Liver (tissue), 8 donors: ENCODE measurements at regions not wholly inside any gene's neighbourhood (a gene's known extent, or its start where the extent isn't known, plus 50 kb on each side); places are given as distances from the start of the nearest gene placed in this dataset.

ENCODE experiments used
- DNase-seq: peaks from one replicate; pipeline ENCODE4 v3.0.0-alpha.2; 2017; ENCODE audit warnings: low spot score
- H3K27ac ChIP-seq, 2 donors: one replicate each; pipeline ENCODE4 v1.7.0; 2013; ENCODE audit warnings: inconsistent platforms in 2 of 2, low read length in 2 of 2, control low read depth in 1 of 2, low read depth in 1 of 2, mild to moderate bottlenecking in 1 of 2
- H3K27me3 ChIP-seq, 4 donors: one replicate each; pipeline versions ENCODE4 v1.6.1 to v1.7.0; 2013; ENCODE audit warnings: low read length in 3 of 4, inconsistent platforms in 1 of 4, mild to moderate bottlenecking in 1 of 4, moderate library complexity in 1 of 4; ENCODE audit not compliant: control insufficient read depth in 4 of 4, insufficient read depth in 4 of 4
- H3K36me3 ChIP-seq, 4 donors: one replicate each; pipeline versions ENCODE4 v1.6.1 to v1.7.0; 2013; ENCODE audit warnings: low read length in 3 of 4, mild to moderate bottlenecking in 3 of 4, low read depth in 1 of 4, moderate library complexity in 1 of 4; ENCODE audit not compliant: control insufficient read depth in 4 of 4, insufficient read depth in 3 of 4
- H3K4me1 ChIP-seq, 4 donors: one replicate each; pipeline versions ENCODE4 v1.6.1 to v1.7.0; 2013; ENCODE audit warnings: low read length in 3 of 4, mild to moderate bottlenecking in 3 of 4, moderate library complexity in 1 of 4; ENCODE audit not compliant: control insufficient read depth in 4 of 4, insufficient read depth in 4 of 4
- H3K4me3 ChIP-seq, 3 donors: one replicate each; pipeline versions ENCODE4 v1.6.1 to v1.7.0; 2013; ENCODE audit warnings: low read length in 3 of 3, control low read depth in 1 of 3, low read depth in 1 of 3, mild to moderate bottlenecking in 1 of 3
- H3K9ac ChIP-seq, 2 donors: one replicate each; pipeline ENCODE4 v1.7.0; 2013; ENCODE audit warnings: low read length in 2 of 2, mild to moderate bottlenecking in 2 of 2, moderate library complexity in 2 of 2, control low read depth in 1 of 2, low read depth in 1 of 2
- H3K9me3 ChIP-seq, 4 donors: one replicate each; pipeline versions ENCODE4 v1.6.1 to v1.7.0; 2013; ENCODE audit warnings: low read length in 3 of 4; ENCODE audit not compliant: control insufficient read depth in 4 of 4
- ATF3 ChIP-seq: IDR thresholded peaks from 2 replicates; pipeline ENCODE4 v1.6.1; 2016; ENCODE audit warnings: antibody characterized with exemption
- CTCF ChIP-seq: fragments of 150-350 bp; IDR thresholded peaks from 2 replicates; pipeline ENCODE4 v1.5.1; 2017; ENCODE audit warnings: improper control_type of control experiment, low read depth, low read length; ENCODE audit not compliant: missing input control
- EGR1 ChIP-seq, 2 donors: IDR thresholded peaks; 2 replicates each; pipeline ENCODE4 v1.6.1; 2016 to 2018; ENCODE audit warnings: antibody characterized with exemption in 2 of 2, low read depth in 2 of 2
- FOXA1 ChIP-seq: IDR thresholded peaks from 2 replicates; pipeline ENCODE4 v1.6.1; 2016; ENCODE audit warnings: antibody characterized with exemption
- GABPA ChIP-seq, 2 donors: IDR thresholded peaks in 1 of 2; conservative IDR thresholded peaks in 1 of 2; 2 replicates each; pipeline ENCODE4 v1.6.1; 2016; ENCODE audit warnings: antibody characterized with exemption in 2 of 2, mild to moderate bottlenecking in 1 of 2, moderate library complexity in 1 of 2
- HNF4G ChIP-seq: IDR thresholded peaks from 2 replicates; pipeline ENCODE4 v1.6.1; 2016; ENCODE audit warnings: antibody characterized with exemption
- JUND ChIP-seq, 2 donors: IDR thresholded peaks; 2 replicates each; pipeline ENCODE4 v1.6.1; 2016; ENCODE audit warnings: antibody characterized with exemption in 2 of 2
- MAX ChIP-seq: IDR thresholded peaks from 2 replicates; pipeline ENCODE4 v1.6.1; 2016; ENCODE audit warnings: antibody characterized with exemption
- NR2F2 ChIP-seq: IDR thresholded peaks from 2 replicates; pipeline ENCODE4 v1.6.1; 2016; ENCODE audit warnings: antibody characterized with exemption
- RAD21 ChIP-seq, 2 donors: IDR thresholded peaks; 2 replicates each; pipeline ENCODE4 v1.6.1; 2016; ENCODE audit warnings: antibody characterized with exemption in 2 of 2, mild to moderate bottlenecking in 2 of 2
- SP1 ChIP-seq: IDR thresholded peaks from 2 replicates; pipeline ENCODE4 v1.6.1; 2018; ENCODE audit warnings: antibody characterized with exemption, mild to moderate bottlenecking
- YY1 ChIP-seq: IDR thresholded peaks from 2 replicates; pipeline ENCODE4 v1.6.1; 2016; ENCODE audit warnings: antibody characterized with exemption, mild to moderate bottlenecking
- WGBS: extraction: QIAGEN DNeasy Blood & Tissue Kit; methylation state at CpG from one replicate; pipeline ENCODE4 v1.1.7; 2013; 5-methylcytosine and 5-hydroxymethylcytosine counted together
- TF ChIP-seq, protein P1 (sequence below): IDR thresholded peaks from 2 replicates; pipeline ENCODE4 v1.6.1; 2016; ENCODE audit warnings: antibody characterized with exemption
- donor health status: healthy.
- donor health status: healthy.
- donor health status: healthy.
- donor health status: healthy.
- donor health status: healthy.

DNA sequence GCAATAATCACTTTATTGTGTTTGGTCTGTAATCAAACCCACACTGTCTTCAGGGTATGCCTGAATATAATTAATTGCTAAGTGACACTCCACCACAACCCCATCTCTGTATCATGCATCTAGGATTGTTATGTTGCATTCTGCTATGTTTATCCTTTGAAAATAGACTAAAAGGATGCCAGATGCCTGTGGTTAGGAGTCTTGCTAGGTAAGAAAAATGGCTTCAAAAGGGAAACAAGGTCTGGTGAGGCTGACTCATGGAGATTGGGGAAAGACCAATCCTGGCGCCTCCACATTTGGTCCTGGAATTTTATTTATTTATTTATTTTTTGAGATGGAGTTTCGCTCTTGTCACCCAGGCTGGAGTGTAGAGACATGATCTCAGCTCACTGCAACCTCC, 360.5 kb upstream of the SLC7A11 start (continued):
- TF ChIP-seq GABPA (IDR thresholded peaks at IDR 0.05 in 1 of 2, conservative IDR thresholded peaks at IDR 0.05 in 1 of 2) = no peak

- WGBS = 89% methylated on average over 4 of the region's 4 CpGs
Measured at GRCh38 chr4:138599965-138600364, 357.8 kb upstream of the SLC7A11 start.

DNA sequence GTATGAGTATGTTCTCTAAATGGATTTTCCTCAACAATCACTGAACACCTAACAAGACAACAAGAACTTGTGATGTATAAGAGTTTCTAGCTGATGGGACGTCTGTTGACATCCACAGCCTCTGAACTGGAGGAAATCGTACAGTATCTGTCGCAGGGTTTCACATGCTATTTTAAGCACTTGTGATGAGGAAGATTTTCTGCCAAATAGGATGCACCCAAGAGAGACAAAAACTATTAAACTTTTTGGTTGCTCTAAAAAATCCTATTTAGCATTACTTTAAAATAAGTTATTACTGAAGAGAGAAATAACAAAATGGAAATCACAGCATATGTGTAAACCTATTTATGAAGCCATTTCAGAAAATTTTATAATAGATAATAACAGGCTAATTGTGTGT, 356.1 kb upstream of the SLC7A11 start:
- H3K9me3 ChIP-seq = no peaks in the 10 kb centered on the region
- TF ChIP-seq JUND (IDR thresholded peaks at IDR 0.05) = no peak
- no peak for TF ChIP-seq FOXA1
- no peak for TF ChIP-seq SP1
- no peak for TF ChIP-seq MAX
- TF ChIP-seq GABPA (IDR thresholded peaks at IDR 0.05 in 1 of 2, conservative IDR thresholded peaks at IDR 0.05 in 1 of 2) = no peak
- no peak for TF ChIP-seq YY1
- no peak overlapping the region for H3K4me3 ChIP-seq
- H3K9ac ChIP-seq = no peak overlapping the region
- 80% methylated on average over 3 of the region's 3 CpGs for WGBS
- H3K4me1 ChIP-seq = peaks cover 4 to 15% (median 10%) of the 10 kb centered on the region in 4 donors
- H3K36me3 ChIP-seq = no peaks in the 10 kb centered on the region
- no peaks in the 10 kb centered on the region for H3K27me3 ChIP-seq
- no peak for DNase-seq
- H3K27ac ChIP-seq = no peak overlapping the region

More at GRCh38 chr4:138599965-138600364, 357.8 kb upstream of the SLC7A11 start:
- Histone ChIP-seq H3K4me1 (peaks cover 4 to 15% (median 10%) of the 10 kb centered on the region in 4 donors), H3K27ac (no peak overlapping the region), H3K9me3 (no peaks in the 10 kb centered on the region), H3K36me3 (no peaks in the 10 kb centered on the region), H3K27me3 (no peaks in the 10 kb centered on the region), H3K9ac (no peak overlapping the region), H3K4me3 (no peak overlapping the region)
- TF ChIP-seq YY1 = no peak
- TF ChIP-seq GABPA (IDR thresholded peaks at IDR 0.05 in 1 of 2, conservative IDR thresholded peaks at IDR 0.05 in 1 of 2) = no peak
- no peak for TF ChIP-seq NR2F2
- TF ChIP-seq SP1 = no peak
- no peak for TF ChIP-seq JUND (IDR thresholded peaks at IDR 0.05)
- TF ChIP-seq MAX = no peak
- no peak for TF ChIP-seq ATF3
- TF ChIP-seq FOXA1 = no peak
- TF ChIP-seq, protein P1, sequence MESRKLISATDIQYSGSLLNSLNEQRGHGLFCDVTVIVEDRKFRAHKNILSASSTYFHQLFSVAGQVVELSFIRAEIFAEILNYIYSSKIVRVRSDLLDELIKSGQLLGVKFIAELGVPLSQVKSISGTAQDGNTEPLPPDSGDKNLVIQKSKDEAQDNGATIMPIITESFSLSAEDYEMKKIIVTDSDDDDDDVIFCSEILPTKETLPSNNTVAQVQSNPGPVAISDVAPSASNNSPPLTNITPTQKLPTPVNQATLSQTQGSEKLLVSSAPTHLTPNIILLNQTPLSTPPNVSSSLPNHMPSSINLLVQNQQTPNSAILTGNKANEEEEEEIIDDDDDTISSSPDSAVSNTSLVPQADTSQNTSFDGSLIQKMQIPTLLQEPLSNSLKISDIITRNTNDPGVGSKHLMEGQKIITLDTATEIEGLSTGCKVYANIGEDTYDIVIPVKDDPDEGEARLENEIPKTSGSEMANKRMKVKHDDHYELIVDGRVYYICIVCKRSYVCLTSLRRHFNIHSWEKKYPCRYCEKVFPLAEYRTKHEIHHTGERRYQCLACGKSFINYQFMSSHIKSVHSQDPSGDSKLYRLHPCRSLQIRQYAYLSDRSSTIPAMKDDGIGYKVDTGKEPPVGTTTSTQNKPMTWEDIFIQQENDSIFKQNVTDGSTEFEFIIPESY = no peak
- no peak for TF ChIP-seq EGR1 (IDR thresholded peaks at IDR 0.05; ENCODE audit: low read depth in 2 of 2)
- TF ChIP-seq HNF4G = no peak
- no peak for TF ChIP-seq RAD21 (IDR thresholded peaks at IDR 0.05)
- TF ChIP-seq CTCF = no peak
- DNase-seq = no peak
